WTC11 (cell line): ENCODE measurements at regions not wholly inside any gene's neighbourhood (a gene's known extent, or its start where the extent isn't known, plus 50 kb on each side); places are given as distances from the start of the nearest gene placed in this dataset.

Experiments used
- ATAC-seq: fragments of 200-7000 bp; cut with Tn5 transposase; 2 replicates; pipeline ENCODE4 v1.10.0; 2021; ENCODE audit warnings: mild to moderate bottlenecking, moderate library complexity
- CTCF ChIA-PET: fragments of 300-600 bp; sonication (Branson Sonifier 250); formaldehyde crosslinking; loops from one replicate; lab custom pipeline; 2021; ENCODE audit warnings: antibody characterized with exemption; lab: Charles Lee
- POLR2A ChIA-PET: fragments of 350-600 bp; sonication (Branson Sonifier 250); formaldehyde crosslinking; loops from one replicate; lab custom pipeline; 2021; ENCODE audit warnings: antibody characterized with exemption; lab: Charles Lee
- DNase-seq: peaks from one replicate; pipeline ENCODE4 v3.0.0; 2021; ENCODE audit warnings: low spot score
- H3K27ac Mint-ChIP-seq: 2 replicates; pipeline ENCODE4 v1.8.0; 2021; ENCODE audit warnings: mixed read lengths
- H3K27me3 Mint-ChIP-seq: 2 replicates; pipeline ENCODE4 v1.8.0; 2021; ENCODE audit warnings: low read depth, mild to moderate bottlenecking, moderate library complexity, mixed read lengths
- H3K36me3 Mint-ChIP-seq: 2 replicates; pipeline ENCODE4 v1.8.0; 2021; ENCODE audit warnings: mixed read lengths
- H3K4me1 Mint-ChIP-seq: 2 replicates; pipeline ENCODE4 v1.8.0; 2022; ENCODE audit warnings: mixed read lengths
- H3K4me3 Mint-ChIP-seq: 2 replicates; pipeline ENCODE4 v1.8.0; 2021; ENCODE audit warnings: mild to moderate bottlenecking, moderate library complexity, mixed read lengths
- H3K9me3 Mint-ChIP-seq: 2 replicates; pipeline ENCODE4 v1.8.0; 2021; ENCODE audit warnings: mixed read lengths
- ATF1 ChIP-seq: sonication (generic); formaldehyde crosslinking; IDR thresholded peaks from 2 replicates; pipeline ENCODE4 v1.8.1; 2023; ENCODE audit warnings: mild to moderate bottlenecking, moderate library complexity, missing genetic modification reagents
- CREB1 ChIP-seq: sonication (generic); formaldehyde crosslinking; IDR thresholded peaks from 2 replicates; pipeline ENCODE4 v1.8.0; 2023; ENCODE audit warnings: mild to moderate bottlenecking, missing genetic modification reagents
- EMX1 ChIP-seq: fragments of 250-450 bp; sonication (Bioruptor Pico); IDR thresholded peaks from 2 replicates; pipeline ENCODE4 v1.8.0; 2021; ENCODE audit warnings: mild to moderate bottlenecking
- FOXP1 ChIP-seq: sonication (generic); formaldehyde crosslinking; IDR thresholded peaks from 2 replicates; pipeline ENCODE4 v1.8.0; 2022; ENCODE audit warnings: missing genetic modification reagents, mild to moderate bottlenecking, moderate library complexity, borderline replicate concordance
- NFATC4 ChIP-seq: fragments of 250-450 bp; sonication (Bioruptor Pico); IDR thresholded peaks from 2 replicates; pipeline ENCODE4 v1.9.0; 2021; ENCODE audit warnings: mild to moderate bottlenecking
- TCF7 ChIP-seq: sonication (generic); formaldehyde crosslinking; IDR thresholded peaks from 2 replicates; pipeline ENCODE4 v1.8.0; 2022; ENCODE audit warnings: mild to moderate bottlenecking, low read depth, missing genetic modification reagents, moderate library complexity
- TEAD4 ChIP-seq: sonication (generic); formaldehyde crosslinking; IDR thresholded peaks from 2 replicates; pipeline ENCODE4 v1.8.0; 2022; ENCODE audit warnings: mild to moderate bottlenecking, missing genetic modification reagents
- ZNF121 ChIP-seq: sonication (generic); formaldehyde crosslinking; IDR thresholded peaks from 2 replicates; pipeline ENCODE4 v1.8.0; 2023; ENCODE audit warnings: missing genetic modification reagents
- ZNF232 ChIP-seq: sonication (generic); formaldehyde crosslinking; IDR thresholded peaks from 2 replicates; pipeline ENCODE4 v1.8.0; 2022; ENCODE audit warnings: mild to moderate bottlenecking, missing genetic modification reagents
- ZNF423 ChIP-seq: fragments of 250-450 bp; sonication (Bioruptor Pico); IDR thresholded peaks from 2 replicates; pipeline ENCODE4 v2.1.2; 2022; ENCODE audit warnings: mild to moderate bottlenecking, moderate library complexity
- TF ChIP-seq, protein P1 (sequence below): sonication (generic); formaldehyde crosslinking; IDR thresholded peaks from 2 replicates; pipeline ENCODE4 v1.8.1; 2022; ENCODE audit warnings: missing genetic modification reagents, borderline replicate concordance
- TF ChIP-seq, protein P2 (sequence below): sonication (generic); formaldehyde crosslinking; IDR thresholded peaks from 2 replicates; pipeline ENCODE4 v1.8.0; 2023; ENCODE audit warnings: mild to moderate bottlenecking, missing genetic modification reagents
- TF ChIP-seq, protein P3 (sequence below): fragments of 250-450 bp; sonication (Bioruptor Pico); IDR thresholded peaks from 2 replicates; pipeline ENCODE4 v1.9.0; 2021; ENCODE audit warnings: mild to moderate bottlenecking
- TF ChIP-seq, protein P4 (sequence below): fragments of 250-450 bp; sonication (Bioruptor Pico); IDR thresholded peaks from 2 replicates; pipeline ENCODE4 v1.9.0; 2021; ENCODE audit warnings: mild to moderate bottlenecking, borderline replicate concordance
- TF ChIP-seq, protein P5 (sequence below): sonication (generic); formaldehyde crosslinking; IDR thresholded peaks from 2 replicates; pipeline ENCODE4 v1.8.0; 2022; ENCODE audit warnings: mild to moderate bottlenecking, missing genetic modification reagents
- TF ChIP-seq, protein P6 (sequence below): fragments of 250-450 bp; sonication (Bioruptor Pico); IDR thresholded peaks from 2 replicates; pipeline ENCODE4 v2.1.2; 2022; ENCODE audit warnings: mild to moderate bottlenecking, moderate library complexity

DNA sequence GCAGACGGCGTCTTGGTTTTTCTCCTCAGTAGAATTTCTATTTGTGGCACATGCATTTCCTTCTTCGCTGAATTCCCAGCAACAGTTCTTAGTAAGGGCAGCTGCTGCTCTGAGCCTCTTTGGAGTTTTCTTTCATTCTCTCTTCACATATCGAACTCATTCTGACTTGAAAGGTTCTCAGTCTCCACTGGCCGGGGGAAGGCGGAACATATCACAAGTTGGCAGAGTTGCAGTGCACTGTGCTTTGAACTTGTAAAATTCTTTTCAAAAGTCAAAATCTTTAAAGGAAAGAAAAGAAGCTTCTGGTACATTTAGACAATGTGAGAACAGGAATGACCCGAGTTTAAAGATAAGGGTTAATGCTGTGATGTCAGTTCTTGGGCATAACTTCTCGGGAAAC, 286.1 kb upstream of the MAP3K7 start:
- POLR2A ChIA-PET, result no interaction called here

More for the DNA sequence above, 286.1 kb upstream of the MAP3K7 start:
- H3K36me3 Mint-ChIP-seq, result no peaks in the 10 kb centered on the region
- no peaks in the 10 kb centered on the region; the same call in 1 of the 2 replicates for H3K27me3 Mint-ChIP-seq
- peaks cover 8% of the 10 kb centered on the region for H3K4me1 Mint-ChIP-seq
- TF ChIP-seq, protein P1, sequence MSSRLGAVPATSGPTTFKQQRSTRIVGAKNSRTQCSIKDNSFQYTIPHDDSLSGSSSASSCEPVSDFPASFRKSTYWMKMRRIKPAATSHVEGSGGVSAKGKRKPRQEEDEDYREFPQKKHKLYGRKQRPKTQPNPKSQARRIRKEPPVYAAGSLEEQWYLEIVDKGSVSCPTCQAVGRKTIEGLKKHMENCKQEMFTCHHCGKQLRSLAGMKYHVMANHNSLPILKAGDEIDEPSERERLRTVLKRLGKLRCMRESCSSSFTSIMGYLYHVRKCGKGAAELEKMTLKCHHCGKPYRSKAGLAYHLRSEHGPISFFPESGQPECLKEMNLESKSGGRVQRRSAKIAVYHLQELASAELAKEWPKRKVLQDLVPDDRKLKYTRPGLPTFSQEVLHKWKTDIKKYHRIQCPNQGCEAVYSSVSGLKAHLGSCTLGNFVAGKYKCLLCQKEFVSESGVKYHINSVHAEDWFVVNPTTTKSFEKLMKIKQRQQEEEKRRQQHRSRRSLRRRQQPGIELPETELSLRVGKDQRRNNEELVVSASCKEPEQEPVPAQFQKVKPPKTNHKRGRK, result no peak
- no peak for TF ChIP-seq TCF7 (CRISPR knock-in tag)
- TF ChIP-seq, protein P2, sequence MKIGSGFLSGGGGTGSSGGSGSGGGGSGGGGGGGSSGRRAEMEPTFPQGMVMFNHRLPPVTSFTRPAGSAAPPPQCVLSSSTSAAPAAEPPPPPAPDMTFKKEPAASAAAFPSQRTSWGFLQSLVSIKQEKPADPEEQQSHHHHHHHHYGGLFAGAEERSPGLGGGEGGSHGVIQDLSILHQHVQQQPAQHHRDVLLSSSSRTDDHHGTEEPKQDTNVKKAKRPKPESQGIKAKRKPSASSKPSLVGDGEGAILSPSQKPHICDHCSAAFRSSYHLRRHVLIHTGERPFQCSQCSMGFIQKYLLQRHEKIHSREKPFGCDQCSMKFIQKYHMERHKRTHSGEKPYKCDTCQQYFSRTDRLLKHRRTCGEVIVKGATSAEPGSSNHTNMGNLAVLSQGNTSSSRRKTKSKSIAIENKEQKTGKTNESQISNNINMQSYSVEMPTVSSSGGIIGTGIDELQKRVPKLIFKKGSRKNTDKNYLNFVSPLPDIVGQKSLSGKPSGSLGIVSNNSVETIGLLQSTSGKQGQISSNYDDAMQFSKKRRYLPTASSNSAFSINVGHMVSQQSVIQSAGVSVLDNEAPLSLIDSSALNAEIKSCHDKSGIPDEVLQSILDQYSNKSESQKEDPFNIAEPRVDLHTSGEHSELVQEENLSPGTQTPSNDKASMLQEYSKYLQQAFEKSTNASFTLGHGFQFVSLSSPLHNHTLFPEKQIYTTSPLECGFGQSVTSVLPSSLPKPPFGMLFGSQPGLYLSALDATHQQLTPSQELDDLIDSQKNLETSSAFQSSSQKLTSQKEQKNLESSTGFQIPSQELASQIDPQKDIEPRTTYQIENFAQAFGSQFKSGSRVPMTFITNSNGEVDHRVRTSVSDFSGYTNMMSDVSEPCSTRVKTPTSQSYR (CRISPR knock-in tag), result no peak
- TF ChIP-seq ATF1, result no peak
- TF ChIP-seq NFATC4 (CRISPR knock-in tag), result no peak
- TF ChIP-seq, protein P3, sequence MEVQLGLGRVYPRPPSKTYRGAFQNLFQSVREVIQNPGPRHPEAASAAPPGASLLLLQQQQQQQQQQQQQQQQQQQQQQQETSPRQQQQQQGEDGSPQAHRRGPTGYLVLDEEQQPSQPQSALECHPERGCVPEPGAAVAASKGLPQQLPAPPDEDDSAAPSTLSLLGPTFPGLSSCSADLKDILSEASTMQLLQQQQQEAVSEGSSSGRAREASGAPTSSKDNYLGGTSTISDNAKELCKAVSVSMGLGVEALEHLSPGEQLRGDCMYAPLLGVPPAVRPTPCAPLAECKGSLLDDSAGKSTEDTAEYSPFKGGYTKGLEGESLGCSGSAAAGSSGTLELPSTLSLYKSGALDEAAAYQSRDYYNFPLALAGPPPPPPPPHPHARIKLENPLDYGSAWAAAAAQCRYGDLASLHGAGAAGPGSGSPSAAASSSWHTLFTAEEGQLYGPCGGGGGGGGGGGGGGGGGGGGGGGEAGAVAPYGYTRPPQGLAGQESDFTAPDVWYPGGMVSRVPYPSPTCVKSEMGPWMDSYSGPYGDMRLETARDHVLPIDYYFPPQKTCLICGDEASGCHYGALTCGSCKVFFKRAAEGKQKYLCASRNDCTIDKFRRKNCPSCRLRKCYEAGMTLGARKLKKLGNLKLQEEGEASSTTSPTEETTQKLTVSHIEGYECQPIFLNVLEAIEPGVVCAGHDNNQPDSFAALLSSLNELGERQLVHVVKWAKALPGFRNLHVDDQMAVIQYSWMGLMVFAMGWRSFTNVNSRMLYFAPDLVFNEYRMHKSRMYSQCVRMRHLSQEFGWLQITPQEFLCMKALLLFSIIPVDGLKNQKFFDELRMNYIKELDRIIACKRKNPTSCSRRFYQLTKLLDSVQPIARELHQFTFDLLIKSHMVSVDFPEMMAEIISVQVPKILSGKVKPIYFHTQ, result no peak
- TF ChIP-seq FOXP1 (CRISPR knock-in tag), result no peak
- TF ChIP-seq, protein P4, sequence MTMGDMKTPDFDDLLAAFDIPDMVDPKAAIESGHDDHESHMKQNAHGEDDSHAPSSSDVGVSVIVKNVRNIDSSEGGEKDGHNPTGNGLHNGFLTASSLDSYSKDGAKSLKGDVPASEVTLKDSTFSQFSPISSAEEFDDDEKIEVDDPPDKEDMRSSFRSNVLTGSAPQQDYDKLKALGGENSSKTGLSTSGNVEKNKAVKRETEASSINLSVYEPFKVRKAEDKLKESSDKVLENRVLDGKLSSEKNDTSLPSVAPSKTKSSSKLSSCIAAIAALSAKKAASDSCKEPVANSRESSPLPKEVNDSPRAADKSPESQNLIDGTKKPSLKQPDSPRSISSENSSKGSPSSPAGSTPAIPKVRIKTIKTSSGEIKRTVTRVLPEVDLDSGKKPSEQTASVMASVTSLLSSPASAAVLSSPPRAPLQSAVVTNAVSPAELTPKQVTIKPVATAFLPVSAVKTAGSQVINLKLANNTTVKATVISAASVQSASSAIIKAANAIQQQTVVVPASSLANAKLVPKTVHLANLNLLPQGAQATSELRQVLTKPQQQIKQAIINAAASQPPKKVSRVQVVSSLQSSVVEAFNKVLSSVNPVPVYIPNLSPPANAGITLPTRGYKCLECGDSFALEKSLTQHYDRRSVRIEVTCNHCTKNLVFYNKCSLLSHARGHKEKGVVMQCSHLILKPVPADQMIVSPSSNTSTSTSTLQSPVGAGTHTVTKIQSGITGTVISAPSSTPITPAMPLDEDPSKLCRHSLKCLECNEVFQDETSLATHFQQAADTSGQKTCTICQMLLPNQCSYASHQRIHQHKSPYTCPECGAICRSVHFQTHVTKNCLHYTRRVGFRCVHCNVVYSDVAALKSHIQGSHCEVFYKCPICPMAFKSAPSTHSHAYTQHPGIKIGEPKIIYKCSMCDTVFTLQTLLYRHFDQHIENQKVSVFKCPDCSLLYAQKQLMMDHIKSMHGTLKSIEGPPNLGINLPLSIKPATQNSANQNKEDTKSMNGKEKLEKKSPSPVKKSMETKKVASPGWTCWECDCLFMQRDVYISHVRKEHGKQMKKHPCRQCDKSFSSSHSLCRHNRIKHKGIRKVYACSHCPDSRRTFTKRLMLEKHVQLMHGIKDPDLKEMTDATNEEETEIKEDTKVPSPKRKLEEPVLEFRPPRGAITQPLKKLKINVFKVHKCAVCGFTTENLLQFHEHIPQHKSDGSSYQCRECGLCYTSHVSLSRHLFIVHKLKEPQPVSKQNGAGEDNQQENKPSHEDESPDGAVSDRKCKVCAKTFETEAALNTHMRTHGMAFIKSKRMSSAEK (CRISPR knock-in tag), result no peak
- no peak for TF ChIP-seq ZNF121 (CRISPR knock-in tag)
- TF ChIP-seq ZNF232 (CRISPR knock-in tag), result no peak
- no peak for TF ChIP-seq CREB1 (CRISPR knock-in tag)
- TF ChIP-seq, protein P5, sequence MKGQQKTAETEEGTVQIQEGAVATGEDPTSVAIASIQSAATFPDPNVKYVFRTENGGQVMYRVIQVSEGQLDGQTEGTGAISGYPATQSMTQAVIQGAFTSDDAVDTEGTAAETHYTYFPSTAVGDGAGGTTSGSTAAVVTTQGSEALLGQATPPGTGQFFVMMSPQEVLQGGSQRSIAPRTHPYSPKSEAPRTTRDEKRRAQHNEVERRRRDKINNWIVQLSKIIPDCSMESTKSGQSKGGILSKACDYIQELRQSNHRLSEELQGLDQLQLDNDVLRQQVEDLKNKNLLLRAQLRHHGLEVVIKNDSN (CRISPR knock-in tag), result no peak
- no peak for TF ChIP-seq ZNF423 (CRISPR knock-in tag)
- TF ChIP-seq TEAD4 (CRISPR knock-in tag), result no peak
- TF ChIP-seq, protein P6, sequence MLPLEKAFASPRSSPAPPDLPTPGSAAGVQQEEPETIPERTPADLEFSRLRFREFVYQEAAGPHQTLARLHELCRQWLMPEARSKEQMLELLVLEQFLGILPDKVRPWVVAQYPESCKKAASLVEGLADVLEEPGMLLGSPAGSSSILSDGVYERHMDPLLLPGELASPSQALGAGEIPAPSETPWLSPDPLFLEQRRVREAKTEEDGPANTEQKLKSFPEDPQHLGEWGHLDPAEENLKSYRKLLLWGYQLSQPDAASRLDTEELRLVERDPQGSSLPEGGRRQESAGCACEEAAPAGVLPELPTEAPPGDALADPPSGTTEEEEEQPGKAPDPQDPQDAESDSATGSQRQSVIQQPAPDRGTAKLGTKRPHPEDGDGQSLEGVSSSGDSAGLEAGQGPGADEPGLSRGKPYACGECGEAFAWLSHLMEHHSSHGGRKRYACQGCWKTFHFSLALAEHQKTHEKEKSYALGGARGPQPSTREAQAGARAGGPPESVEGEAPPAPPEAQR, result no peak
- TF ChIP-seq EMX1 (CRISPR knock-in tag), result no peak
- no peak overlapping the region for H3K27ac Mint-ChIP-seq
- ATAC-seq (no peak), DNase-seq (no peak)
- 0 out of 2 replicates have a peak, but pooled peaks cover 3% of the 10 kb centered on the region for H3K9me3 Mint-ChIP-seq
- CTCF ChIA-PET, result no interaction called here
- no peak overlapping the region for H3K4me3 Mint-ChIP-seq
